Endothelial cell of umbilical vein (primary cell): ENCODE measurements at regions not wholly inside any gene's neighbourhood (a gene's known extent, or its start where the extent isn't known, plus 50 kb on each side); places are given as distances from the start of the nearest gene placed in this dataset.

ENCODE experiments used
- BruUV-seq: library from RNA; stranded (reverse); fragments of 400-500 nt; replicated peaks from 2 replicates; lab custom pipeline; 2021; lab: Mats Ljungman, UMichigan
- CTCF ChIA-PET: fragments of 300-600, 350-600 bp; sonication (Branson Sonifier 250); formaldehyde crosslinking; loops from one replicate; lab custom pipeline; 2021; ENCODE audit warnings: antibody characterized with exemption, inconsistent platforms; lab: Charles Lee
- POLR2A ChIA-PET: fragments of 300-600, 350-600 bp; sonication (Branson Sonifier 250); formaldehyde crosslinking; loops from one replicate; lab custom pipeline; 2021; ENCODE audit warnings: antibody characterized with exemption, inconsistent platforms; lab: Charles Lee
- DNase-seq: peaks from one replicate; pipeline ENCODE4 v3.0.0-alpha.2; 2011; ENCODE audit warnings: low read depth, low spot score
- FAIRE-seq: peaks from 2 replicates; lab custom pipeline; 2011; peaks lifted over from hg19 to GRCh38; lab: Jason Lieb, UNC
- H2AFZ ChIP-seq: 2 replicates; pipeline ENCODE4 v1.6.0; 2012; ENCODE audit warnings: low read depth, low read length, control low read depth, inconsistent platforms
- H3K27ac ChIP-seq: 2 replicates; pipeline ENCODE4 v1.5.1; 2011; ENCODE audit warnings: low read depth, mild to moderate bottlenecking, control low read depth, low read length, moderate library complexity; ENCODE audit not compliant: insufficient read depth
- H3K27me3 ChIP-seq, 2 experiments: 2 replicates each; pipeline versions ENCODE4 v1.6.0 to v1.6.1; 2011; ENCODE audit warnings: low read length in 2 of 2, mixed read lengths in 1 of 2; ENCODE audit not compliant: control insufficient read depth in 2 of 2, insufficient read depth in 2 of 2
- H3K36me3 ChIP-seq, 2 experiments: 2 replicates in 1 of 2; 3 replicates in 1 of 2; pipeline ENCODE4 v1.5.1; 2011; ENCODE audit warnings: low read length in 2 of 2, mild to moderate bottlenecking in 1 of 2, moderate library complexity in 1 of 2; ENCODE audit not compliant: control insufficient read depth in 2 of 2, insufficient read depth in 2 of 2; ENCODE audit errors: extremely low read depth in 1 of 2
- H3K4me1 ChIP-seq: 3 replicates; pipeline ENCODE4 v1.5.1; 2011; ENCODE audit warnings: mild to moderate bottlenecking, low read length; ENCODE audit not compliant: control insufficient read depth, insufficient read depth; ENCODE audit errors: extremely low read depth
- H3K4me2 ChIP-seq: 2 replicates; pipeline ENCODE4 v1.6.1; 2011; ENCODE audit warnings: low read length, control low read depth, mixed read lengths; ENCODE audit not compliant: insufficient read depth
- H3K4me3 ChIP-seq, 3 experiments: fragments of 200-600 bp in 1 of 3; sonication (generic), shearing (Covaris generic) in 1 of 3; replicated peaks in 1 of 3; 2 replicates each; pipeline ENCODE4 v1.5.1; 2011 to 2016; ENCODE audit warnings: control low read depth in 3 of 3, low read length in 3 of 3, mild to moderate bottlenecking in 2 of 3, inconsistent platforms in 1 of 3, low read depth in 1 of 3, moderate library complexity in 1 of 3; ENCODE audit not compliant: insufficient read depth in 1 of 3
- H3K79me2 ChIP-seq: 2 replicates; pipeline ENCODE4 v1.6.0; 2012; ENCODE audit warnings: low read length, inconsistent platforms; ENCODE audit not compliant: control insufficient read depth, insufficient read depth
- H3K9ac ChIP-seq: replicated peaks from 2 replicates; pipeline ENCODE3; 2011; ENCODE audit warnings: low read length, control low read depth; ENCODE audit not compliant: insufficient read depth; ENCODE audit errors: extremely low read depth
- H3K9me1 ChIP-seq: replicated peaks from 3 replicates; pipeline ENCODE4 v1.6.0; 2011; ENCODE audit warnings: mild to moderate bottlenecking, low read length; ENCODE audit not compliant: control insufficient read depth, insufficient read depth; ENCODE audit errors: extremely low read depth
- H3K9me3 ChIP-seq: replicated peaks from 2 replicates; pipeline ENCODE4 v1.5.1; 2012; ENCODE audit warnings: low read length, inconsistent platforms; ENCODE audit not compliant: control insufficient read depth, insufficient read depth
- H4K20me1 ChIP-seq: replicated peaks from 2 replicates; pipeline ENCODE3; 2011; ENCODE audit warnings: mild to moderate bottlenecking, low read length; ENCODE audit not compliant: control insufficient read depth, insufficient read depth; ENCODE audit errors: extremely low read depth
- CTCF ChIP-seq, 2 donors: IDR thresholded peaks; 1 replicate in 1 of 2; 2 replicates in 1 of 2; pipeline ENCODE4 v1.5.1; 2011; ENCODE audit warnings: low read length in 2 of 2, mild to moderate bottlenecking in 2 of 2, moderate library complexity in 2 of 2, control low read depth in 1 of 2, inconsistent platforms in 1 of 2, low read depth in 1 of 2; ENCODE audit not compliant: insufficient read depth in 1 of 2; ENCODE audit errors: extremely low read depth in 1 of 2
- EZH2 ChIP-seq: IDR thresholded peaks from 2 replicates; pipeline ENCODE4 v1.6.1; 2012; ENCODE audit warnings: borderline replicate concordance, low read depth, mild to moderate bottlenecking, moderate library complexity, low read length, inconsistent platforms; ENCODE audit not compliant: severe bottlenecking
- FOS ChIP-seq: IDR thresholded peaks from 2 replicates; pipeline ENCODE4 v1.6.1; 2011; ENCODE audit warnings: mild to moderate bottlenecking, low read length, moderate library complexity, borderline replicate concordance; ENCODE audit not compliant: insufficient read depth
- GATA2 ChIP-seq: IDR thresholded peaks from 2 replicates; pipeline ENCODE4 v1.7.0; 2011; ENCODE audit warnings: low read depth, mild to moderate bottlenecking, moderate library complexity, mixed read lengths, low read length; ENCODE audit not compliant: insufficient read length, insufficient read depth
- JUN ChIP-seq: IDR thresholded peaks from 2 replicates; pipeline ENCODE4 v1.6.1; 2011; ENCODE audit warnings: borderline replicate concordance, low read depth; ENCODE audit not compliant: insufficient read length, insufficient read depth
- MYC ChIP-seq: IDR thresholded peaks from one replicate; pipeline ENCODE4 v1.6.1; 2011; ENCODE audit warnings: mild to moderate bottlenecking, low read depth, low read length
- POLR2A ChIP-seq: IDR thresholded peaks from 2 replicates; pipeline ENCODE4 v1.6.1; 2012; ENCODE audit warnings: low read depth, mild to moderate bottlenecking, control low read depth, low read length
- POLR2AphosphoS5 ChIP-seq: IDR thresholded peaks from 2 replicates; pipeline ENCODE4 v1.6.1; 2012; ENCODE audit warnings: low read depth, mild to moderate bottlenecking, control low read depth, low read length, moderate library complexity; ENCODE audit not compliant: insufficient read depth
- dilution Hi-C: fragments of 300-500 bp; cut with MboI; formaldehyde crosslinking; loops from one replicate; pipeline ENCODE4 v1.15.0; 2019; ENCODE audit warnings: low sequenced_read_pairs; ENCODE audit not compliant: extremely low pct_ligation_motif_present
- intact Hi-C: fragments of 100-400 bp; cut with micrococcal nuclease; formaldehyde crosslinking; loops from one replicate; pipeline ENCODE4 v1.10.0; 2022
- TF ChIP-seq, protein P1 (sequence below): IDR thresholded peaks from 2 replicates; pipeline ENCODE4 v1.6.1; 2011; ENCODE audit not compliant: insufficient read depth, insufficient read length

DNA sequence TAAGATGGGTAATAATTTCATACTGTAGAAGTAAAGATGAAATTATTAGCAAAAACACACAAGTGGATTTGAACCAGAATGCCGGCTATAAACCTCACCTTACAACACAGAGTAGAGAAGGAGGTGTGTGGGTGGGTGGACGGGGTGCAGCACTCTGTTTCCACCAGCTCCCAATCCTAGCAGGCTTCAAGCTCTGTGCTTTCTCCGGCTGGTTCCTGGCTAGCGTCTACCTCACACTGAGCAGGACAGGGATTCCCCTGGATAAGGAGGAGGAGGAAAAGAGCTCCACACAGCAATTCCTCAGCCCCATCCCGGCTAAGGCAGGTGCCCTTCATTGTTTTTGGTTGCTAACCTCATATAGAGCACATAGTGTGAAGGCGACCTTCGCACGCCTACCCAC, 453.3 kb downstream of the C6orf118 start:
- POLR2A ChIA-PET: interaction anchor here (0.8 kb wide), 1 partner anchor 1099 kb away, joined by 3 read pairs; no protein-coding TSS in a partner anchor
- Histone ChIP-seq H3K4me2 (no peak overlapping the region), H4K20me1 (no peaks in the 10 kb centered on the region), H3K4me3 (no peak overlapping the region), H3K27me3 (no peaks in the 10 kb centered on the region), H3K27ac (no peak overlapping the region), H3K4me1 (no peaks in the 10 kb centered on the region), H3K36me3 (no peaks in the 10 kb centered on the region), H3K79me2 (no peaks in the 10 kb centered on the region), H3K9ac (no peak overlapping the region), H3K9me3 (no peaks in the 10 kb centered on the region), H3K9me1 (no peaks in the 10 kb centered on the region), H2AFZ (no peak overlapping the region)
- CTCF ChIA-PET: no interaction called here
- intact Hi-C loops: no loop called here
- DNase-seq (no peak), FAIRE-seq (no peak)
- BruUV-seq: no TSS peak
- TF ChIP-seq CTCF (IDR thresholded peaks at IDR 0.05; ENCODE audit: extremely low read depth in 1 of 2, insufficient read depth in 1 of 2, low read depth in 1 of 2, low read length in 2 of 2): no peak
- no peak for TF ChIP-seq JUN
- TF ChIP-seq GATA2: no peak
- no peak for TF ChIP-seq MYC
- no peak for TF ChIP-seq POLR2A
- no peak for TF ChIP-seq EZH2
- no peak for TF ChIP-seq POLR2AphosphoS5
- TF ChIP-seq, protein P1, sequence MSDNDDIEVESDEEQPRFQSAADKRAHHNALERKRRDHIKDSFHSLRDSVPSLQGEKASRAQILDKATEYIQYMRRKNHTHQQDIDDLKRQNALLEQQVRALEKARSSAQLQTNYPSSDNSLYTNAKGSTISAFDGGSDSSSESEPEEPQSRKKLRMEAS: no peak
- TF ChIP-seq FOS: no peak
- dilution Hi-C loops: no loop called here
